HepG2 (cell line): ENCODE measurements at regions not wholly inside any gene's neighbourhood (a gene's known extent, or its start where the extent isn't known, plus 50 kb on each side); places are given as distances from the start of the nearest gene placed in this dataset.

Experiments used
- BHLHE40 ChIP-seq: IDR thresholded peaks from 2 replicates; pipeline ENCODE4 v1.6.1; 2011; ENCODE audit warnings: low read length, improper control_type of control experiment
- E2F5 ChIP-seq: sonication (generic); formaldehyde crosslinking; conservative IDR thresholded peaks from 2 replicates; pipeline ENCODE4 v1.4.0; 2020; ENCODE audit warnings: missing genetic modification reagents
- FOXA1 ChIP-seq, 2 experiments: fragments of 450-650 bp in 1 of 2; sonication (generic) in 1 of 2; formaldehyde crosslinking in 1 of 2; IDR thresholded peaks; 2 replicates each; pipeline versions ENCODE4 v1.4.0 to v1.6.1; 2016 to 2020; ENCODE audit warnings: missing genetic modification reagents in 1 of 2
- FOXP4 ChIP-seq: sonication (generic); formaldehyde crosslinking; IDR thresholded peaks from 2 replicates; pipeline ENCODE4 v1.4.0; 2020; ENCODE audit warnings: missing genetic modification reagents
- HBP1 ChIP-seq: IDR thresholded peaks from 2 replicates; pipeline ENCODE4 v1.6.1; 2016; ENCODE audit warnings: low read depth, control low read depth
- MYNN ChIP-seq: sonication (generic); formaldehyde crosslinking; IDR thresholded peaks from 2 replicates; pipeline ENCODE4 v1.4.0; 2020; ENCODE audit warnings: mild to moderate bottlenecking, low read depth, missing genetic modification reagents
- PRDM15 ChIP-seq: sonication (generic); formaldehyde crosslinking; IDR thresholded peaks from 2 replicates; pipeline ENCODE4 v1.4.0; 2020; ENCODE audit warnings: missing genetic modification reagents
- RBFOX2 ChIP-seq: fragments of 200-400 bp; formaldehyde crosslinking; IDR thresholded peaks from 2 replicates; pipeline ENCODE4 v1.6.1; 2017; ENCODE audit warnings: low read depth, mild to moderate bottlenecking, low read length
- SKIL ChIP-seq: sonication (generic); formaldehyde crosslinking; IDR thresholded peaks from 2 replicates; pipeline ENCODE4 v1.8.0; 2022; ENCODE audit warnings: missing genetic modification reagents, mild to moderate bottlenecking, moderate library complexity, borderline replicate concordance
- SMARCE1 ChIP-seq: fragments of 450-650 bp; IDR thresholded peaks from 2 replicates; pipeline ENCODE4 v1.6.1; 2017; ENCODE audit warnings: borderline replicate concordance
- TAF15 ChIP-seq: fragments of 200-400 bp; formaldehyde crosslinking; IDR thresholded peaks from one replicate; pipeline ENCODE4 v1.6.1; 2018; ENCODE audit warnings: mild to moderate bottlenecking, low read depth, low read length; ENCODE audit not compliant: poor library complexity, severe bottlenecking
- TCF7L2 ChIP-seq: IDR thresholded peaks from 2 replicates; pipeline ENCODE4 v1.6.1; 2011; ENCODE audit warnings: mild to moderate bottlenecking, low read depth, low read length, moderate library complexity
- ZBTB38 ChIP-seq: sonication (generic); formaldehyde crosslinking; IDR thresholded peaks from 2 replicates; pipeline ENCODE4 v1.5.1; 2020; ENCODE audit warnings: mild to moderate bottlenecking, missing genetic modification reagents
- ZNF225 ChIP-seq: sonication (generic); formaldehyde crosslinking; IDR thresholded peaks from 2 replicates; pipeline ENCODE4 v1.4.0; 2020; ENCODE audit warnings: mild to moderate bottlenecking, missing genetic modification reagents
- ZNF331 ChIP-seq: sonication (generic); formaldehyde crosslinking; IDR thresholded peaks from 2 replicates; pipeline ENCODE4 v1.4.0; 2020; ENCODE audit warnings: missing genetic modification reagents
- ZNF550 ChIP-seq: sonication (generic); formaldehyde crosslinking; IDR thresholded peaks from 2 replicates; pipeline ENCODE4 v1.4.0; 2020; ENCODE audit warnings: mild to moderate bottlenecking, missing genetic modification reagents, borderline replicate concordance
- ZNF563 ChIP-seq: sonication (generic); formaldehyde crosslinking; IDR thresholded peaks from 2 replicates; pipeline ENCODE4 v1.8.0; 2022; ENCODE audit warnings: mild to moderate bottlenecking, moderate library complexity, missing genetic modification reagents
- ZNF572 ChIP-seq: sonication (generic); formaldehyde crosslinking; IDR thresholded peaks from 2 replicates; pipeline ENCODE4 v1.5.1; 2020; ENCODE audit warnings: mild to moderate bottlenecking, missing genetic modification reagents
- ZNF614 ChIP-seq: IDR thresholded peaks from 2 replicates; pipeline ENCODE4 v1.6.1; 2018; ENCODE audit warnings: missing biosample characterization, missing genetic modification reagents, inconsistent platforms, borderline replicate concordance
- ZNF670 ChIP-seq: sonication (generic); formaldehyde crosslinking; IDR thresholded peaks from 2 replicates; pipeline ENCODE4 v1.8.0; 2022; ENCODE audit warnings: mild to moderate bottlenecking, missing genetic modification reagents, borderline replicate concordance
- ZNF737 ChIP-seq: sonication (generic); formaldehyde crosslinking; IDR thresholded peaks from 2 replicates; pipeline ENCODE4 v1.5.0; 2020; ENCODE audit warnings: missing genetic modification reagents, mild to moderate bottlenecking, borderline replicate concordance

- TF ChIP-seq PRDM15 (CRISPR knock-in tag) (no peak), RBFOX2 (no peak), FOXA1 (IDR thresholded peaks at IDR 0.05) (peak; percentile 70), FOXA1 (CRISPR knock-in tag; IDR thresholded peaks at IDR 0.05) (peak; percentile 95), TAF15 (no peak), TCF7L2 (no peak), ZNF614 (CRISPR knock-in tag) (no peak), ZNF670 (CRISPR knock-in tag) (no peak), FOXP4 (CRISPR knock-in tag) (peak; percentile 55; the same call in 1 of the 2 replicates), E2F5 (CRISPR knock-in tag) (no peak), ZNF225 (CRISPR knock-in tag) (no peak), ZNF737 (CRISPR knock-in tag) (no peak), ZBTB38 (no peak), ZNF550 (CRISPR knock-in tag) (no peak), MYNN (CRISPR knock-in tag) (no peak), SMARCE1 (no peak), SKIL (CRISPR knock-in tag) (no peak; the same call in 1 of the 2 replicates), BHLHE40 (no peak), ZNF331 (CRISPR knock-in tag) (peak; percentile 64; the same call in 1 of the 2 replicates), ZNF572 (CRISPR knock-in tag) (no peak), ZNF563 (CRISPR knock-in tag) (no peak), HBP1 (CRISPR knock-in tag) (no peak)
These were observed 232.8 kb upstream of the PTGER4 start (continued) for GRCh38 chr5:40446910-40447309.
